Neural cell (in vitro differentiated cells): ENCODE measurements at regions not wholly inside any gene's neighbourhood (a gene's known extent, or its start where the extent isn't known, plus 50 kb on each side); places are given as distances from the start of the nearest gene placed in this dataset.

Source experiments
- CTCF ChIP-seq: fragments of 450-650 bp; IDR thresholded peaks from 2 replicates; pipeline ENCODE4 v1.5.1; 2014; ENCODE audit warnings: antibody characterized with exemption, mild to moderate bottlenecking, moderate library complexity; ENCODE audit not compliant: poor library complexity, severe bottlenecking
- EP300 ChIP-seq: fragments of 450-650 bp; conservative IDR thresholded peaks from 2 replicates; pipeline ENCODE4 v1.6.1; 2014; ENCODE audit warnings: antibody characterized with exemption, mild to moderate bottlenecking, moderate library complexity; ENCODE audit not compliant: poor library complexity, severe bottlenecking
- EZH2 ChIP-seq: fragments of 200-600, 300-800 bp; shearing (Covaris generic), sonication (generic); IDR thresholded peaks from 2 replicates; pipeline ENCODE4 v1.6.1; 2014; ENCODE audit warnings: antibody characterized with exemption, low read length, borderline replicate concordance, mild to moderate bottlenecking; ENCODE audit not compliant: insufficient read depth, poor library complexity, severe bottlenecking
- MXI1 ChIP-seq: fragments of 450-650 bp; conservative IDR thresholded peaks from 2 replicates; pipeline ENCODE4 v1.6.1; 2014; ENCODE audit warnings: antibody characterized with exemption, mild to moderate bottlenecking; ENCODE audit not compliant: poor library complexity, severe bottlenecking
- POLR2AphosphoS5 ChIP-seq: IDR thresholded peaks from 2 replicates; pipeline ENCODE4 v1.6.1; 2012
- RAD21 ChIP-seq: fragments of 450-650 bp; conservative IDR thresholded peaks from 2 replicates; pipeline ENCODE4 v1.6.1; 2014; ENCODE audit warnings: antibody characterized with exemption, mild to moderate bottlenecking, moderate library complexity
- REST ChIP-seq: IDR thresholded peaks from 2 replicates; pipeline ENCODE4 v1.6.1; 2012; ENCODE audit warnings: borderline replicate concordance
- SMC3 ChIP-seq: fragments of 450-650 bp; conservative IDR thresholded peaks from 2 replicates; pipeline ENCODE4 v1.6.1; 2014; ENCODE audit warnings: antibody characterized with exemption, mild to moderate bottlenecking, moderate library complexity; ENCODE audit not compliant: poor library complexity
- TAF1 ChIP-seq: IDR thresholded peaks from 2 replicates; pipeline ENCODE4 v1.6.1; 2012; ENCODE audit warnings: low read depth

GRCh38 chr12:84016956-84017355, 895.6 kb downstream of the SLC6A15 start:
- no peak for TF ChIP-seq CTCF
- no peak for TF ChIP-seq EP300
- TF ChIP-seq SMC3: no peak
- TF ChIP-seq EZH2: no peak
- TF ChIP-seq MXI1: no peak
- no peak for TF ChIP-seq POLR2AphosphoS5
- no peak for TF ChIP-seq RAD21
- no peak for TF ChIP-seq REST
- no peak for TF ChIP-seq TAF1
